Spleen (tissue), 11 donors: ENCODE measurements at regions not wholly inside any gene's neighbourhood (a gene's known extent, or its start where the extent isn't known, plus 50 kb on each side); places are given as distances from the start of the nearest gene placed in this dataset.
A peak's percentile ranks its signal among the peaks of the same experiment; 100 is the strongest.

Experiments
- DNase-seq: peaks from one replicate; pipeline ENCODE4 v3.0.0-alpha.2; 2020
- H3K27ac ChIP-seq, 8 donors: fragments of 200-600 bp; sonication (generic) in 7 of 8; 1 replicate in 4 of 8; 2 replicates in 4 of 8; pipeline versions ENCODE4 v1.5.0 to v1.8.0; 2016 to 2021; ENCODE audit warnings: inconsistent platforms in 4 of 8, mild to moderate bottlenecking in 4 of 8, moderate library complexity in 1 of 8
- H3K27me3 ChIP-seq, 7 donors: fragments of 200-600 bp; sonication (generic) in 6 of 7; replicated peaks in 1 of 7; 1 replicate in 4 of 7; 2 replicates in 3 of 7; pipeline versions ENCODE4 v1.5.0 to v1.8.0; 2016 to 2021; ENCODE audit warnings: inconsistent platforms in 3 of 7, mild to moderate bottlenecking in 1 of 7
- H3K36me3 ChIP-seq, 6 donors: fragments of 200-600 bp; sonication (generic) in 5 of 6; 1 replicate in 4 of 6; 2 replicates in 2 of 6; pipeline versions ENCODE4 v1.5.0 to v1.8.0; 2016 to 2021; ENCODE audit warnings: inconsistent platforms in 2 of 6
- H3K4me1 ChIP-seq, 6 donors: fragments of 200-600 bp; sonication (generic) in 5 of 6; 1 replicate in 3 of 6; 2 replicates in 3 of 6; pipeline versions ENCODE4 v1.5.0 to v1.8.0; 2016 to 2021; ENCODE audit warnings: inconsistent platforms in 3 of 6
- H3K4me3 ChIP-seq, 8 donors: fragments of 200-600 bp; sonication (generic) in 7 of 8; 1 replicate in 4 of 8; 2 replicates in 4 of 8; pipeline versions ENCODE4 v1.5.0 to v1.8.0; 2016 to 2021; ENCODE audit warnings: inconsistent platforms in 4 of 8, mild to moderate bottlenecking in 4 of 8, moderate library complexity in 2 of 8
- H3K9me3 ChIP-seq, 8 donors: fragments of 200-600 bp; sonication (generic) in 7 of 8; 1 replicate in 4 of 8; 2 replicates in 4 of 8; pipeline versions ENCODE4 v1.5.0 to v1.8.0; 2016 to 2021; ENCODE audit warnings: inconsistent platforms in 4 of 8
- CTCF ChIP-seq, 11 experiments: fragments of 200-600 bp in 7 of 11; fragments of 450-650 bp in 4 of 11; sonication (generic) in 4 of 11; IDR thresholded peaks in 8 of 11; conservative IDR thresholded peaks in 3 of 11; 1 replicate in 7 of 11; 2 replicates in 4 of 11; pipeline versions ENCODE4 v1.4.0 to v1.8.0; 2016 to 2021; ENCODE audit warnings: antibody characterized with exemption in 11 of 11, inconsistent platforms in 4 of 11, mild to moderate bottlenecking in 1 of 11
- POLR2A ChIP-seq, 3 donors: fragments of 450-650 bp; IDR thresholded peaks; one replicate each; pipeline ENCODE4 v1.5.1; 2017; ENCODE audit warnings: antibody characterized with exemption in 3 of 3, mild to moderate bottlenecking in 1 of 3
- POLR2AphosphoS5 ChIP-seq, 3 donors: sonication (generic); formaldehyde crosslinking; IDR thresholded peaks; one replicate each; pipeline ENCODE4 v1.5.1; 2017; ENCODE audit warnings: antibody characterized with exemption in 3 of 3
- WGBS, 5 donors: extraction: QIAGEN DNeasy Blood & Tissue Kit in 3 of 5; methylation state at CpG; one replicate each; pipeline versions ENCODE4 v1.1.5 to v1.1.7; 2013 to 2018; 5-methylcytosine and 5-hydroxymethylcytosine counted together
- intact Hi-C: fragments of 100-400 bp; cut with DNase I; formaldehyde crosslinking; loops from one replicate; pipeline ENCODE4 v1.15.0; 2023; ENCODE audit warnings: low total_unique reads
- donor health status: healthy with polysubstance abuse.
- donor health status: DM: no; HTN: no; CAD: no; lungs with moderate emphysema.
- donor health status: DM: no; HTN: no; CAD: no.
- donor health status: Bipolar disorder and iron deficiency.
- donor health status: healthy.
- donor health status: DM: no; HTN: no; CAD: no.
- donor health status: DM: yes; HTN: yes; CAD: no.

- intact Hi-C loops, result no loop called here
- Histone ChIP-seq H3K27me3 (peaks cover 0 to 5% (median 0%) of the 10 kb centered on the region in 7 donors), H3K4me1 (no peaks in the 10 kb centered on the region), H3K9me3 (peaks cover 0 to 25% (median 21%) of the 10 kb centered on the region in 8 donors), H3K36me3 (no peaks in the 10 kb centered on the region), H3K27ac (no peak overlapping the region), H3K4me3 (no peak overlapping the region)
- TF ChIP-seq POLR2AphosphoS5 (IDR thresholded peaks at IDR 0.05) (no peak), CTCF (IDR thresholded peaks at IDR 0.05 in 8 of 11, conservative IDR thresholded peaks at IDR 0.05 in 3 of 11) (no peak), POLR2A (IDR thresholded peaks at IDR 0.05) (no peak)
- no peak for DNase-seq
- 91 to 93% (median 92%) methylated on average over 9 of the region's 9 CpGs for WGBS, 5 donors
Observed at GRCh38 chr15:69869881-69870505, 227.7 kb downstream of the TLE3 start.

- Histone ChIP-seq H3K27ac (no peak overlapping the region), H3K4me3 (no peak overlapping the region), H3K27me3 (peaks cover 0 to 11% (median 0%) of the 10 kb centered on the region in 7 donors), H3K36me3 (no peaks in the 10 kb centered on the region), H3K4me1 (no peaks in the 10 kb centered on the region), H3K9me3 (peaks cover 0 to 25% (median 21%) of the 10 kb centered on the region in 8 donors)
- WGBS, 5 donors, result 76 to 90% (median 86%) methylated on average over 7 of the region's 7 CpGs
- TF ChIP-seq CTCF (IDR thresholded peaks at IDR 0.05 in 8 of 11, conservative IDR thresholded peaks at IDR 0.05 in 3 of 11), result no peak
- TF ChIP-seq POLR2AphosphoS5 (IDR thresholded peaks at IDR 0.05), result no peak
- TF ChIP-seq POLR2A (IDR thresholded peaks at IDR 0.05), result no peak
- intact Hi-C loops, result no loop called here
- DNase-seq, result no peak
Observed at GRCh38 chr15:69871511-69872134, 226.1 kb downstream of the TLE3 start.

GRCh38 chr15:69873807-69874206 is 223.9 kb downstream of the TLE3 start:
- TF ChIP-seq POLR2A (IDR thresholded peaks at IDR 0.05) (no peak), POLR2AphosphoS5 (IDR thresholded peaks at IDR 0.05) (no peak), CTCF (IDR thresholded peaks at IDR 0.05 in 8 of 11, conservative IDR thresholded peaks at IDR 0.05 in 3 of 11) (no peak)
- intact Hi-C loops, result no loop called here
- peaks cover 0 to 19% (median 0%) of the 10 kb centered on the region in 7 donors for H3K27me3 ChIP-seq
- no peak overlapping the region for H3K27ac ChIP-seq
- DNase-seq, result no peak
- H3K9me3 ChIP-seq, result peaks cover 0 to 25% (median 21%) of the 10 kb centered on the region in 8 donors
- WGBS, 5 donors, result 56 to 83% (median 79%) methylated on average over 1 of the region's 1 CpG
- no peaks in the 10 kb centered on the region for H3K36me3 ChIP-seq
- H3K4me1 ChIP-seq, result no peaks in the 10 kb centered on the region
- no peak overlapping the region for H3K4me3 ChIP-seq

- TF ChIP-seq POLR2AphosphoS5 (IDR thresholded peaks at IDR 0.05), result no peak
- TF ChIP-seq POLR2A (IDR thresholded peaks at IDR 0.05), result no peak
- TF ChIP-seq CTCF (IDR thresholded peaks at IDR 0.05 in 8 of 11, conservative IDR thresholded peaks at IDR 0.05 in 3 of 11), result no peak
- H3K9me3 ChIP-seq, result peaks cover 0 to 25% (median 21%) of the 10 kb centered on the region in 8 donors
- no peak overlapping the region for H3K27ac ChIP-seq
- intact Hi-C loops, result no loop called here
- H3K4me1 ChIP-seq, result no peaks in the 10 kb centered on the region
- no peak overlapping the region for H3K4me3 ChIP-seq
- H3K36me3 ChIP-seq, result no peaks in the 10 kb centered on the region
- peaks cover 0 to 19% (median 0%) of the 10 kb centered on the region in 7 donors for H3K27me3 ChIP-seq
- peak; percentile 13 for DNase-seq
Observed at GRCh38 chr15:69874321-69874720, 223.4 kb downstream of the TLE3 start.
